HepG2 (cell line): ENCODE measurements at regions not wholly inside any gene's neighbourhood (a gene's known extent, or its start where the extent isn't known, plus 50 kb on each side); places are given as distances from the start of the nearest gene placed in this dataset.
A peak's percentile ranks its signal among the peaks of the same experiment; 100 is the strongest.

Experiments used
- BCL6 ChIP-seq: IDR thresholded peaks from 2 replicates; pipeline ENCODE4 v1.6.1; 2016; ENCODE audit warnings: missing genetic modification reagents, missing compliant biosample characterization
- GZF1 ChIP-seq: sonication (generic); formaldehyde crosslinking; IDR thresholded peaks from 2 replicates; pipeline ENCODE4 v1.5.1; 2020; ENCODE audit warnings: mild to moderate bottlenecking, missing genetic modification reagents
- KDM3A ChIP-seq: IDR thresholded peaks from 2 replicates; pipeline ENCODE4 v1.6.1; 2018; ENCODE audit warnings: low read depth, missing compliant biosample characterization
- MAFK ChIP-seq, 2 experiments: IDR thresholded peaks in 1 of 2; conservative IDR thresholded peaks in 1 of 2; 2 replicates each; pipeline ENCODE4 v1.6.1; 2011; ENCODE audit warnings: improper control_type of control experiment in 2 of 2, low read length in 2 of 2
- NPAS2 ChIP-seq: sonication (generic); formaldehyde crosslinking; IDR thresholded peaks from 2 replicates; pipeline ENCODE4 v1.8.0; 2022; ENCODE audit warnings: mild to moderate bottlenecking, missing genetic modification reagents, borderline replicate concordance
- PCBP1 ChIP-seq: fragments of 200-400 bp; formaldehyde crosslinking; IDR thresholded peaks from 2 replicates; pipeline ENCODE4 v1.6.1; 2017; ENCODE audit warnings: mild to moderate bottlenecking, low read depth, low read length, borderline replicate concordance
- RBM22 ChIP-seq: fragments of 200-400 bp; formaldehyde crosslinking; optimal IDR thresholded peaks from 2 replicates; pipeline ENCODE3; 2017; ENCODE audit warnings: mild to moderate bottlenecking, low read length, moderate library complexity
- REPIN1 ChIP-seq: sonication (generic); formaldehyde crosslinking; IDR thresholded peaks from 2 replicates; pipeline ENCODE4 v1.8.0; 2022; ENCODE audit warnings: missing genetic modification reagents, low read depth, mild to moderate bottlenecking, borderline replicate concordance
- RFX1 ChIP-seq: fragments of 450-650 bp; IDR thresholded peaks from 2 replicates; pipeline ENCODE4 v1.6.1; 2017
- ZNF224 ChIP-seq: sonication (generic); formaldehyde crosslinking; IDR thresholded peaks from 2 replicates; pipeline ENCODE4 v1.5.0; 2020; ENCODE audit warnings: mild to moderate bottlenecking, missing genetic modification reagents
- ZNF772 ChIP-seq: sonication (generic); formaldehyde crosslinking; IDR thresholded peaks from 2 replicates; pipeline ENCODE4 v1.5.0; 2020; ENCODE audit warnings: mild to moderate bottlenecking, missing genetic modification reagents
- ZSCAN25 ChIP-seq: sonication (generic); formaldehyde crosslinking; IDR thresholded peaks from 2 replicates; pipeline ENCODE4 v1.8.0; 2022; ENCODE audit warnings: mild to moderate bottlenecking, missing genetic modification reagents
- ZSCAN31 ChIP-seq: sonication (generic); formaldehyde crosslinking; IDR thresholded peaks from 2 replicates; pipeline ENCODE4 v1.5.0; 2020; ENCODE audit warnings: low read depth, mild to moderate bottlenecking, missing genetic modification reagents
- TF ChIP-seq, protein P1 (sequence below): sonication (generic); formaldehyde crosslinking; IDR thresholded peaks from 2 replicates; pipeline ENCODE4 v1.5.1; 2020; ENCODE audit warnings: mild to moderate bottlenecking, missing genetic modification reagents, borderline replicate concordance
- TF ChIP-seq, protein P2 (sequence below): sonication (generic); formaldehyde crosslinking; conservative IDR thresholded peaks from 2 replicates; pipeline ENCODE4 v1.8.0; 2022; ENCODE audit warnings: mild to moderate bottlenecking, moderate library complexity, missing genetic modification reagents
- TF ChIP-seq, protein P3 (sequence below): sonication (generic); formaldehyde crosslinking; IDR thresholded peaks from 2 replicates; pipeline ENCODE4 v1.4.0; 2020; ENCODE audit warnings: low read depth, mild to moderate bottlenecking, missing genetic modification reagents
- TF ChIP-seq, protein P4 (sequence below): sonication (generic); formaldehyde crosslinking; IDR thresholded peaks from 2 replicates; pipeline ENCODE4 v1.4.0; 2020; ENCODE audit warnings: mild to moderate bottlenecking, low read depth, missing genetic modification reagents
- TF ChIP-seq, protein P5 (sequence below): sonication (generic); formaldehyde crosslinking; IDR thresholded peaks from 2 replicates; pipeline ENCODE4 v1.8.0; 2022; ENCODE audit warnings: low read depth, missing genetic modification reagents

DNA sequence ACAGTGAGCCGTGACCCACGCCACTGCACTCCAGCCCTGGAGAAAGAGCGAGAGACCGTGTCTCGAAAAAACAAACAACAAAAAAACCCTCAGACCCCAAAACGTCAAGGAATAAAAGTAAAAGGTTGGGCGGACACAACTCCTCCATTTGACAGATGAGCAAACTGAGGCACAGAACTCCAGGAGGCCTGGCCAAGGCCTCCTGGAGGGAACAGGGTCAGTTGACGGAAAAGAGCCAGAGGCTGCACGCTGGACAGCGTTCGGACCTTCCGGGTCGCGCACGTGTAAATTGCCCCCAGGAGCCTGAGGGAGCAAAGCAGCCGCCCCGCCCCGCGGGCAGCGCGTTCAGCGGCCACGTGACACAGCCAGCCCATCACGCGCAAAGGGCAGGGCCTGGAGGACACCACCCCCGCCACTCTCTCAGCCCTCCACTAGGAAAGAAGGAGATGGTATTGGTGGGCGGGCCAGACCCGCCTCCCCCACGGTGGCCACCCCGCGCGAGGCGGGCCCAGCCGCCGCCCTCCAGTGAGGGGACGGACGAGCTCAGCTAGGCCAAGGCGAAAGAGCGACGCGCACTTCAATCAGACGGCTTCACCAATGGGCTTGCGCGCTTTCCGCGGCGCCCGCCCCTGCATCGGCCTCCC lies 81.5 kb downstream of the PTPDC1 start (continued):
- TF ChIP-seq ZNF224 (CRISPR knock-in tag) (0 out of 2 replicates have a peak, but pooled peaks have one; percentile 41), ZSCAN25 (no peak), RBM22 (no peak), PCBP1 (no peak), KDM3A (CRISPR knock-in tag) (peak; percentile 81), ZNF772 (CRISPR knock-in tag) (no peak; the same call in 1 of the 2 replicates), GZF1 (CRISPR knock-in tag) (no peak), MAFK (conservative IDR thresholded peaks at IDR 0.05 in 1 of 2, IDR thresholded peaks at IDR 0.05 in 1 of 2; ENCODE audit: low read length in 2 of 2) (no peak), RFX1 (no peak), REPIN1 (CRISPR knock-in tag) (peak; percentile 45), BCL6 (CRISPR knock-in tag) (peak; percentile 52; the same call in 1 of the 2 replicates), ZSCAN31 (peak; percentile 15; the same call in 1 of the 2 replicates), NPAS2 (0 out of 2 replicates have a peak, but pooled peaks have one; percentile 32)
- TF ChIP-seq, protein P1, sequence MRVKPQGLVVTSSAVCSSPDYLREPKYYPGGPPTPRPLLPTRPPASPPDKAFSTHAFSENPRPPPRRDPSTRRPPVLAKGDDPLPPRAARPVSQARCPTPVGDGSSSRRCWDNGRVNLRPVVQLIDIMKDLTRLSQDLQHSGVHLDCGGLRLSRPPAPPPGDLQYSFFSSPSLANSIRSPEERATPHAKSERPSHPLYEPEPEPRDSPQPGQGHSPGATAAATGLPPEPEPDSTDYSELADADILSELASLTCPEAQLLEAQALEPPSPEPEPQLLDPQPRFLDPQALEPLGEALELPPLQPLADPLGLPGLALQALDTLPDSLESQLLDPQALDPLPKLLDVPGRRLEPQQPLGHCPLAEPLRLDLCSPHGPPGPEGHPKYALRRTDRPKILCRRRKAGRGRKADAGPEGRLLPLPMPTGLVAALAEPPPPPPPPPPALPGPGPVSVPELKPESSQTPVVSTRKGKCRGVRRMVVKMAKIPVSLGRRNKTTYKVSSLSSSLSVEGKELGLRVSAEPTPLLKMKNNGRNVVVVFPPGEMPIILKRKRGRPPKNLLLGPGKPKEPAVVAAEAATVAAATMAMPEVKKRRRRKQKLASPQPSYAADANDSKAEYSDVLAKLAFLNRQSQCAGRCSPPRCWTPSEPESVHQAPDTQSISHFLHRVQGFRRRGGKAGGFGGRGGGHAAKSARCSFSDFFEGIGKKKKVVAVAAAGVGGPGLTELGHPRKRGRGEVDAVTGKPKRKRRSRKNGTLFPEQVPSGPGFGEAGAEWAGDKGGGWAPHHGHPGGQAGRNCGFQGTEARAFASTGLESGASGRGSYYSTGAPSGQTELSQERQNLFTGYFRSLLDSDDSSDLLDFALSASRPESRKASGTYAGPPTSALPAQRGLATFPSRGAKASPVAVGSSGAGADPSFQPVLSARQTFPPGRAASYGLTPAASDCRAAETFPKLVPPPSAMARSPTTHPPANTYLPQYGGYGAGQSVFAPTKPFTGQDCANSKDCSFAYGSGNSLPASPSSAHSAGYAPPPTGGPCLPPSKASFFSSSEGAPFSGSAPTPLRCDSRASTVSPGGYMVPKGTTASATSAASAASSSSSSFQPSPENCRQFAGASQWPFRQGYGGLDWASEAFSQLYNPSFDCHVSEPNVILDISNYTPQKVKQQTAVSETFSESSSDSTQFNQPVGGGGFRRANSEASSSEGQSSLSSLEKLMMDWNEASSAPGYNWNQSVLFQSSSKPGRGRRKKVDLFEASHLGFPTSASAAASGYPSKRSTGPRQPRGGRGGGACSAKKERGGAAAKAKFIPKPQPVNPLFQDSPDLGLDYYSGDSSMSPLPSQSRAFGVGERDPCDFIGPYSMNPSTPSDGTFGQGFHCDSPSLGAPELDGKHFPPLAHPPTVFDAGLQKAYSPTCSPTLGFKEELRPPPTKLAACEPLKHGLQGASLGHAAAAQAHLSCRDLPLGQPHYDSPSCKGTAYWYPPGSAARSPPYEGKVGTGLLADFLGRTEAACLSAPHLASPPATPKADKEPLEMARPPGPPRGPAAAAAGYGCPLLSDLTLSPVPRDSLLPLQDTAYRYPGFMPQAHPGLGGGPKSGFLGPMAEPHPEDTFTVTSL (CRISPR knock-in tag): no peak
- TF ChIP-seq, protein P2, sequence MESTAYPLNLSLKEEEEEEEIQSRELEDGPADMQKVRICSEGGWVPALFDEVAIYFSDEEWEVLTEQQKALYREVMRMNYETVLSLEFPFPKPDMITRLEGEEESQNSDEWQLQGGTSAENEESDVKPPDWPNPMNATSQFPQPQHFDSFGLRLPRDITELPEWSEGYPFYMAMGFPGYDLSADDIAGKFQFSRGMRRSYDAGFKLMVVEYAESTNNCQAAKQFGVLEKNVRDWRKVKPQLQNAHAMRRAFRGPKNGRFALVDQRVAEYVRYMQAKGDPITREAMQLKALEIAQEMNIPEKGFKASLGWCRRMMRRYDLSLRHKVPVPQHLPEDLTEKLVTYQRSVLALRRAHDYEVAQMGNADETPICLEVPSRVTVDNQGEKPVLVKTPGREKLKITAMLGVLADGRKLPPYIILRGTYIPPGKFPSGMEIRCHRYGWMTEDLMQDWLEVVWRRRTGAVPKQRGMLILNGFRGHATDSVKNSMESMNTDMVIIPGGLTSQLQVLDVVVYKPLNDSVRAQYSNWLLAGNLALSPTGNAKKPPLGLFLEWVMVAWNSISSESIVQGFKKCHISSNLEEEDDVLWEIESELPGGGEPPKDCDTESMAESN (CRISPR knock-in tag): no peak; the same call in 1 of the 2 replicates
- TF ChIP-seq, protein P3, sequence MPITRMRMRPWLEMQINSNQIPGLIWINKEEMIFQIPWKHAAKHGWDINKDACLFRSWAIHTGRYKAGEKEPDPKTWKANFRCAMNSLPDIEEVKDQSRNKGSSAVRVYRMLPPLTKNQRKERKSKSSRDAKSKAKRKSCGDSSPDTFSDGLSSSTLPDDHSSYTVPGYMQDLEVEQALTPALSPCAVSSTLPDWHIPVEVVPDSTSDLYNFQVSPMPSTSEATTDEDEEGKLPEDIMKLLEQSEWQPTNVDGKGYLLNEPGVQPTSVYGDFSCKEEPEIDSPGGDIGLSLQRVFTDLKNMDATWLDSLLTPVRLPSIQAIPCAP: no peak
- TF ChIP-seq, protein P4, sequence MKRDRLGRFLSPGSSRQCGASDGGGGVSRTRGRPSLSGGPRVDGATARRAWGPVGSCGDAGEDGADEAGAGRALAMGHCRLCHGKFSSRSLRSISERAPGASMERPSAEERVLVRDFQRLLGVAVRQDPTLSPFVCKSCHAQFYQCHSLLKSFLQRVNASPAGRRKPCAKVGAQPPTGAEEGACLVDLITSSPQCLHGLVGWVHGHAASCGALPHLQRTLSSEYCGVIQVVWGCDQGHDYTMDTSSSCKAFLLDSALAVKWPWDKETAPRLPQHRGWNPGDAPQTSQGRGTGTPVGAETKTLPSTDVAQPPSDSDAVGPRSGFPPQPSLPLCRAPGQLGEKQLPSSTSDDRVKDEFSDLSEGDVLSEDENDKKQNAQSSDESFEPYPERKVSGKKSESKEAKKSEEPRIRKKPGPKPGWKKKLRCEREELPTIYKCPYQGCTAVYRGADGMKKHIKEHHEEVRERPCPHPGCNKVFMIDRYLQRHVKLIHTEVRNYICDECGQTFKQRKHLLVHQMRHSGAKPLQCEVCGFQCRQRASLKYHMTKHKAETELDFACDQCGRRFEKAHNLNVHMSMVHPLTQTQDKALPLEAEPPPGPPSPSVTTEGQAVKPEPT: peak; percentile 68; the same call in 1 of the 2 replicates
- TF ChIP-seq, protein P5, sequence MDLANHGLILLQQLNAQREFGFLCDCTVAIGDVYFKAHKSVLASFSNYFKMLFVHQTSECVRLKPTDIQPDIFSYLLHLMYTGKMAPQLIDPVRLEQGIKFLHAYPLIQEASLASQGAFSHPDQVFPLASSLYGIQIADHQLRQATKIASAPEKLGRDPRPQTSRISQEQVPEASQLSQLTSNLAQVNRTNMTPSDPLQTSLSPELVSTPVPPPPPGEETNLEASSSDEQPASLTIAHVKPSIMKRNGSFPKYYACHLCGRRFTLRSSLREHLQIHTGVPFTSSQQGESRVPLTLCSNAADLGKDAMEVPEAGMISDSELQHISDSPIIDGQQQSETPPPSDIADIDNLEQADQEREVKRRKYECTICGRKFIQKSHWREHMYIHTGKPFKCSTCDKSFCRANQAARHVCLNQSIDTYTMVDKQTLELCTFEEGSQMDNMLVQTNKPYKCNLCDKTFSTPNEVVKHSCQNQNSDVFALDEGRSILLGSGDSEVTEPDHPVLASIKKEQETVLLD (CRISPR knock-in tag): no peak
